ENCODE measurements at regions not wholly inside any gene's neighbourhood (a gene's known extent, or its start where the extent isn't known, plus 50 kb on each side); places are given as distances from the start of the nearest gene placed in this dataset.

- no peak for DNase-seq (ENCODE audit: low read depth, low spot score)
Measured at GRCh38 chr3:73707772-73708171, 83.0 kb upstream of the PDZRN3 start.

- no peak for DNase-seq (ENCODE audit: low read depth, low spot score)
Measured at GRCh38 chr3:73706771-73707170, 82.0 kb upstream of the PDZRN3 start.

DNA sequence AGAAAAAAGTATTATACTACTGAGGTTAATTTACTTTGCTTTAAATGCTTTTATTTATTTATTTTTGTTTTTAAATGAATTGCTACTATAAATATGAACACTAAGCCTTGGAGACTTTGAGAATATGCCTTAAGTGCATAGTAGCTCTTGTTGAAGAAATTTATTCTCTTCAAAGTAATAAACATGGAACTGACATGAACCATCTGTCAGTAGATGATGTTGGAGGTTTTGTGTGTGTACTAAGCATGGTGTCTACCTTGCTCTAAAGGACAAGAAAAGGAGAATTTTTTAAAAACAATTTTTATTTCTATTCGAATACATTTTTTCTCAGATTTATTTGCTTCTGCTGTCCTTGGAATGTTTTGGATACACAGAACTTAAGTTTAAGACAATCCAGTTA lies 81.1 kb upstream of the PDZRN3 start:
- no peak for DNase-seq (ENCODE audit: low read depth, low spot score)

DNA sequence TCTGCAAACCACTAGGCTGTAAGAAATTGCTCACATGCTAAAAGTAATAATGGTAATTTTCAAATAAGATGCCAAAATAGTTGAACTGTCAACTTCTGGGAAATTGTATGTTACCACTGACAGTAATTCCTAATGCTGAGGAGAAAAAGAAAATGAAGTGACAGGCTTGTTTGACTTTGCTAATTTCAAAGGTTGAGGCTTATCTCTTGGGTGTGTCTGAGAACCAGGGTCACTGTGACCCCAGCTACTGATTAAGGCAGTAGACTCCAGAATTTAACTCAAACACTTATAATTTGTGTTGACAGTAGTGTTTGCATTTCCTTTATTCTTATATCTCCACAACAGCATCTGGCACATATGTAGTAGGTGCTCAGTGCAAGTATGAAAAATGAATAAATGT lies 74.6 kb upstream of the PDZRN3 start:
- DNase-seq (ENCODE audit: low read depth, low spot score) = no peak

DNA sequence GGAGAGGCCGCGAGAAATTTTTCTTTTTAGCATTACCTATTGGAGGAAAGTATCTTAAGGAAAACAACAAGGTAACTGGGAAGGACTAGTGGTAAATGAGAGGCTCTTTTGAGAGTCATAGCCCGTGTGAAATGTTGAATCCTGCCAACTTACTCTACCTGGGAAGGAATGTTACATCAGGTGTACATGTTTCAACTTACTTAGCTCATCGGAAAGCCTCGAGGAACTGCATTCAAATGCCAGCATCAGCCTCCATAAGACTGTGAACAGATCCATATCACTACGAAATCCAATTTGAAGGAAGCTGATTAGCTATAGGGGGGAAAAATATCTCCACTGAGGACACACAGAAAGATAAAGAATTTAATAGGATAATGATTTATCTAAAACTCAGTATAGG lies 72.3 kb upstream of the PDZRN3 start:
- no peak for DNase-seq (ENCODE audit: low read depth, low spot score)

- DNase-seq (ENCODE audit: low read depth, low spot score) = no peak
Measured at GRCh38 chr3:73695841-73696240, 71.1 kb upstream of the PDZRN3 start.

DNA sequence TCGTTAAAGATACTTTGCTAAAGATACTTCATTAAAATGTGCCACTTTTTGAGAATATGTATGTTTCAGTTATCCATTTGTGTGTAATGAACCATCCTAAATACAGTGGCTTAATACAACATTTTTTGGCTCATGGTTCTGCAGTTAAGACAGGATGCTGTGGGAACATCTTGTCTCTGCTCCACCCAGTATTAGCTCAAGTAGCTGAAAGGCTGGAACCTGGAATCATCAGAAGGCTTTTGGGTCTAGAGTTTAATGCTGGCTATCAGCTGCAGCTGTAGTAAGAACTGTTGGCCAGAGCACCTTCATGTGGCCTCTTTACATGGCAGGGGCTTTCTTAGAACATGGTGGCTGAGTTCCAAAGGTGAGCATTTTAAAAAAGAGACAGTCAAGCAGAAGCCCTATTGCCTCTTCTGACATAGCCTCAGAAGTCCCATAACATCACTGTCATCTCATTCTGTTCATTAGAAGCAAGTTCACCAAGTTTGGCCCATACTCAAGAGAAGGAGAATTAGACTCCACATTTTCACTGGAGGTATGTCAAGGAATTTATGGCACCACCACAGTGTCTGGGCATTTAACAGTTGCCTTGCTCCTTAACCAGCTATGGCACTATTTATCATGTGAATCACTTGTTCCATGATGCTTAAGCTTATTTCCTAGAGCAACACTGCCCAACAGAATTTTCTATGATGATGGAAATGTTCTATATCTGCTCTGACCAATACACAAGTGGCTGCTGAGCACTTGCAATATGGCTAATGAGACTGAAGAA lies 70.4 kb upstream of the PDZRN3 start:
- DNase-seq (ENCODE audit: low read depth, low spot score) = no peak

DNA sequence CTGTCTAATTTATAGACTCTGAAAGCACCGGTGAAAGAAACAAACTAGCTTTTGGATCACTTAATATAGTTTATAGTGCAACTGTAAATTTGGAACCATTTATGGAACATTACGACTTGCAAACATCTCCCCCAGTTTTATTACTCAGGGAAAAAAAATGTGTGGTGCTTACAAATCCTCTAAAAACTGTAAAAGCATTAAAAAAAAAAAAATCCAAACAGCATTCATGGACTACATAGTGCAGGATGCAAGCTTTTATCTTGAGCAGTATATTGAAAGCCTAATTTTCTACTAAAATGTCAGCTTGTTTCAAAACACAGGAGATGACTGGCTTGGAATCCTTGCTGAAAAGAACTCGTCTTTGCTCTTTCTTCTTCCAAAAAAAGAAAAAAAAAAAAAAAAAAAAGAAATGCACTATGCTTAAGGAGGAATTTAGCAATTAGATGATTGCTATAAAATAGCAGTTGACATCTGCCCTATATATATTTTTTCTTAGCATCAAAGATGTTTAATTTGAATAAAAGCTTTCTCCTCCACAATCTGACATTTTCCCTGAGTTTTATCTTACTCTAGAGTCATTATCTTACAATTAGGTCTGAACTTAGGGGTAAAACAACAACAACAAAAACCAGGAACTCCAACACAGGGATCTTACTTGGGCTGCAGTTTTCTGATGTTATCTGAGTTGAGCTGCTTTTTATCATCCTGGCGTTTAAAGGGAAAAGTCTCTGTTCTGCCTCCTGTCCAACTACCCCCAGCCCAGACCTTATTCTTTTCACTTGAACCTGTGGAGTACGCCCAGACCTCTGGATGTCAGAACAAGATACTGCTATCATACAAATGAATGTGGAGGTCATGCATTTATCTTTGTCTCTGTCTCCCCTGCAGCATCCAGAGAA lies 62.6 kb upstream of the PDZRN3 start:
- DNase-seq (ENCODE audit: low read depth, low spot score) = no peak

DNA sequence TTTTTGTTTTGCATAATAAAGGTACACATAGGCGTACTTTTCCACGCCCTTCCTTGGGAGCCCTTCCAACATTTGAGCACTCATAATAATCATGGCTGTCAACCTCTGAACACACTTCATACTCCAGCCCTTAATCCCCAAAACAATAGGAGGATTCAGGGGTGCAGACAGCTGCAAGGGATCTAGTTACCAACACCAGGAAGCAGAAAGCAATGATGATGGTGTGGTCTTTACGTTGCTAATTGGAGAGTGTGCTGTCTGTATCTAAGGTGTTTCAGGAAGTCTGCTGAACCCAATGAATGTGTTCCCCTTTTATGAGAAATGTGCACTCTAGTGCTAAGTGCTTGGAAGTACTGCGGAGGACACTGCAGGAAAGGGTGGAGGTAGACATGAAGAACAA lies 60.3 kb upstream of the PDZRN3 start:
- no peak for DNase-seq (ENCODE audit: low read depth, low spot score)

GRCh38 chr3:73683706-73684105 lies 59.0 kb upstream of the PDZRN3 start:
- no peak for DNase-seq (ENCODE audit: low read depth, low spot score)

DNA sequence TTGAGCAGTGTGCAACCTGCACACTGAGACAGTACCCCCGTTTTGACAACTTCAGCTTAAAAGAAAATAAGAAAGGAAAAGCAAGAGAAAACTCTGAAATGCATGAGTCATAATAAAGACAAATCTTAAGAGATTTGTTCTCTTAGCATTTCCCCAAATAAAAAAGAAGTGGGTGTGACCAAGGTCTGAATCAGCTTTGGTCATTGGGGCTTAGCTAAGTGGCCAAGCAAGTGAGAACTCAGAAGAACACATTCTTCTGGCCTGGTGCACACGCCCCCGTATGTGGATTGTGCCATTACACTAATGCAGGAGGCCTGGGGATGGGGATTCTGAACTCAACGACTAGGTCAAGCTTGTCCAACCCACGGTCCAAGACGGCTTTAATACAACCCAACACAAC lies 56.9 kb upstream of the PDZRN3 start:
- no peak for DNase-seq (ENCODE audit: low read depth, low spot score)

DNA sequence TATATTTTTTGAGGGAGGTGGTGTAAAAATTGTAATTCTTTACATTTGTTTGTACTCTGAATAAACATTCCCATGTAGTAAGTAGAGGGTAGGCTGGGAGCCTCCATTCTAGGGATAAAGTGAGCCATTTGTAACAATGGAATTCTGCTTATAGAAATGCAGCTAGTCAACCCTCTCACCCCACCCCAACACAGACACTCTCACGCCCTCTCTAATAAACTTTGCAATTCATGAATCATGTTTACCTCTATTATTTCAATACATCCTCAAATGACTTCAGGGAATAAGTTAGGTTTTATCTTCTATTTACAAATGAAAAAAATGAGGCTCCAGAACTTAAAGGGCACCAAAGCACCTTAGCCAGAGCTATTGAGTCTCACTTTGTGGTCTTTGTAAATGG lies 56.5 kb upstream of the PDZRN3 start:
- no peak for DNase-seq (ENCODE audit: low read depth, low spot score)

DNA sequence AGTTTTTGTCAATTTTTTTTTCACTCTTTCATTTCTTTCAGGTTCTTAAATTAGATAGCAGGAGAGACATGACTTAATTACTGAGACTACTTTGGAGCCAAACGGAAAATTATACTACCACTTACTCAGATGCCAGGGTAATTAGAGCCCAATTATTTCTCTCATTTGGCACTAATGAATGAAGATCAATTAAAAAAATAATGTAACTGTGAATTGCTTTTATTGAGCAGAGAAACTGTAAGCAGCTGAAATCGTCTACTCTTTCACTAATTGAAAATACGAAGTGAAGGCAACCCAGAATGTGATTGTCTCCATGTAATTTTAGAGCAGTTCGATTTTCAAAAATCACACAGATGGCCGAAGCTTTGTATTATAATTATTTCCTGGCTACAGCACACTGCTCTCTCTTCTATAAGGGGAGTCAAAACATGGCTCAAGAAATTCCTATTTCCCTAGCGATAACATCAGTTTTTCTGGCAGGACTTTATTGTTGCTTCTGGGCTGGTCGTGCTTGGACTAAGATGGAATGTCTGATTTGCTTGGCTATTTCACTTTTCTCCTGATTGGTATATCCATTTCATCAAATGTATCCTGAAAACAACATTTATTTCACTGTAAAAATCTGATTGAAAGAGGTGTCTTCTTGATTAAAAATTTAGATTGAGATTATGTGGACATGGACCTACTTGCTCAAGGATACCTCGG lies 55.8 kb upstream of the PDZRN3 start:
- no peak for DNase-seq (ENCODE audit: low read depth, low spot score)

GRCh38 chr3:73677336-73678024 lies 52.7 kb upstream of the PDZRN3 start:
- DNase-seq (ENCODE audit: low read depth, low spot score) = no peak

Measured in iPS DF 19.7 (cell line).